HG02970 (cell line): ENCODE measurements at regions not wholly inside any gene's neighbourhood (a gene's known extent, or its start where the extent isn't known, plus 50 kb on each side); places are given as distances from the start of the nearest gene placed in this dataset.
"Not testable (repeated sequence)": the region's sequence is repeated elsewhere in the genome, so short reads cannot be mapped to it uniquely, and the experiment has no call there.

Experiments
- ATAC-seq: cut with Tn5 transposase; IDR thresholded peaks from one replicate; pipeline ENCODE4 v1.9.1; 2021; ENCODE audit warnings: mild to moderate bottlenecking, moderate library complexity, moderate number of reproducible peaks; ENCODE audit not compliant: unreplicated experiment, low FRiP score

GRCh38 chr7:108920490-108920889 lies 350.8 kb downstream of the DNAJB9 start:
- no peak for ATAC-seq

- ATAC-seq: not testable (repeated sequence)
These were observed 373.4 kb downstream of the DNAJB9 start for GRCh38 chr7:108943048-108943447.

- ATAC-seq: no peak
These were observed 377.9 kb downstream of the DNAJB9 start for GRCh38 chr7:108947526-108947925.

GRCh38 chr7:108972004-108972403 lies 402.3 kb downstream of the DNAJB9 start:
- no peak for ATAC-seq

- ATAC-seq: no peak
These were observed 403.4 kb downstream of the DNAJB9 start for GRCh38 chr7:108973075-108973474.

- ATAC-seq: no peak
These were observed 405.0 kb downstream of the DNAJB9 start for GRCh38 chr7:108974641-108975040.

GRCh38 chr7:108985037-108985436 lies 415.4 kb downstream of the DNAJB9 start:
- no peak for ATAC-seq

GRCh38 chr7:108989319-108989718 lies 419.6 kb downstream of the DNAJB9 start:
- no peak for ATAC-seq

GRCh38 chr7:108997480-108997879 lies 427.8 kb downstream of the DNAJB9 start:
- ATAC-seq: no peak

GRCh38 chr7:109003742-109004141 lies 434.1 kb downstream of the DNAJB9 start:
- ATAC-seq: no peak

- no peak for ATAC-seq
These were observed 440.0 kb downstream of the DNAJB9 start for GRCh38 chr7:109009636-109010035.

GRCh38 chr7:109020251-109020650 lies 450.6 kb downstream of the DNAJB9 start:
- ATAC-seq: no peak

- ATAC-seq: no peak
These were observed 451.7 kb downstream of the DNAJB9 start for GRCh38 chr7:109021390-109021789.

GRCh38 chr7:109029866-109030265 lies 460.2 kb downstream of the DNAJB9 start:
- no peak for ATAC-seq

GRCh38 chr7:109044691-109045090 lies 475.0 kb downstream of the DNAJB9 start:
- ATAC-seq: no peak

- ATAC-seq: no peak
These were observed 479.7 kb downstream of the DNAJB9 start for GRCh38 chr7:109049366-109049765.

- ATAC-seq: no peak
These were observed 489.4 kb downstream of the DNAJB9 start for GRCh38 chr7:109059089-109059488.

GRCh38 chr7:109062798-109063197 lies 493.1 kb downstream of the DNAJB9 start:
- no peak for ATAC-seq

GRCh38 chr7:109073543-109073942 lies 503.9 kb downstream of the DNAJB9 start:
- ATAC-seq: no peak

GRCh38 chr7:109076396-109076972 lies 506.8 kb downstream of the DNAJB9 start:
- no peak for ATAC-seq

- ATAC-seq: no peak
These were observed 521.4 kb downstream of the DNAJB9 start for GRCh38 chr7:109091042-109091441.

- no peak for ATAC-seq
These were observed 522.6 kb downstream of the DNAJB9 start for GRCh38 chr7:109092268-109092667.

GRCh38 chr7:109101332-109101731 lies 531.7 kb downstream of the DNAJB9 start:
- ATAC-seq: no peak
